ENCODE measurements at regions not wholly inside any gene's neighbourhood (a gene's known extent, or its start where the extent isn't known, plus 50 kb on each side); places are given as distances from the start of the nearest gene placed in this dataset.

GRCh38 chr4:155478336-155478835, 101.6 kb upstream of the MAP9 start:
- intact Hi-C loops (cut with micrococcal nuclease; ENCODE audit: unreplicated experiment) = no loop called here
- Mint-ChIP-seq H3K27me3 (ENCODE audit: unreplicated experiment) (no peaks in the 10 kb centered on the region), H3K4me3 (ENCODE audit: low read depth, unreplicated experiment) (no peak overlapping the region), H3K4me1 (ENCODE audit: low read depth, unreplicated experiment) (peaks cover 14% of the 10 kb centered on the region), H3K9me3 (ENCODE audit: low read depth, unreplicated experiment) (no peaks in the 10 kb centered on the region), H3K27ac (ENCODE audit: unreplicated experiment) (no peak overlapping the region), H3K36me3 (ENCODE audit: insufficient read depth, unreplicated experiment) (no peaks in the 10 kb centered on the region)
- no peak for TF ChIP-seq CTCF (IDR thresholded peaks at IDR 0.05; ENCODE audit: unreplicated experiment)
- no TSS peak for BruUV-seq (replicated peaks)
- DNase-seq = no peak
- CTCF ChIA-PET = no interaction called here

GRCh38 chr4:155474758-155475157, 98.0 kb upstream of the MAP9 start:
- CTCF ChIA-PET = no interaction called here
- DNase-seq = no peak
- no peak overlapping the region for H3K4me3 Mint-ChIP-seq (ENCODE audit: low read depth, unreplicated experiment)
- BruUV-seq (replicated peaks) = no TSS peak
- H3K27me3 Mint-ChIP-seq (ENCODE audit: unreplicated experiment) = no peaks in the 10 kb centered on the region
- no peaks in the 10 kb centered on the region for H3K9me3 Mint-ChIP-seq (ENCODE audit: low read depth, unreplicated experiment)
- peaks cover 14% of the 10 kb centered on the region for H3K4me1 Mint-ChIP-seq (ENCODE audit: low read depth, unreplicated experiment)
- no peak for TF ChIP-seq CTCF (IDR thresholded peaks at IDR 0.05; ENCODE audit: unreplicated experiment)
- intact Hi-C loops (cut with micrococcal nuclease; ENCODE audit: unreplicated experiment) = no loop called here
- no peak overlapping the region for H3K27ac Mint-ChIP-seq (ENCODE audit: unreplicated experiment)
- no peaks in the 10 kb centered on the region for H3K36me3 Mint-ChIP-seq (ENCODE audit: insufficient read depth, unreplicated experiment)

GRCh38 chr4:155473420-155474095, 96.8 kb upstream of the MAP9 start:
- intact Hi-C loops (cut with micrococcal nuclease; ENCODE audit: unreplicated experiment) = no loop called here
- no TSS peak for BruUV-seq (replicated peaks)
- no peak for TF ChIP-seq CTCF (IDR thresholded peaks at IDR 0.05; ENCODE audit: unreplicated experiment)
- no peak overlapping the region for H3K27ac Mint-ChIP-seq (ENCODE audit: unreplicated experiment)
- DNase-seq = no peak
- H3K27me3 Mint-ChIP-seq (ENCODE audit: unreplicated experiment) = no peaks in the 10 kb centered on the region
- H3K4me1 Mint-ChIP-seq (ENCODE audit: low read depth, unreplicated experiment) = peaks cover 13% of the 10 kb centered on the region
- no peak overlapping the region for H3K4me3 Mint-ChIP-seq (ENCODE audit: low read depth, unreplicated experiment)
- no peaks in the 10 kb centered on the region for H3K36me3 Mint-ChIP-seq (ENCODE audit: insufficient read depth, unreplicated experiment)
- CTCF ChIA-PET = no interaction called here
- H3K9me3 Mint-ChIP-seq (ENCODE audit: low read depth, unreplicated experiment) = no peaks in the 10 kb centered on the region

- Mint-ChIP-seq H3K9me3 (ENCODE audit: low read depth, unreplicated experiment) (no peaks in the 10 kb centered on the region), H3K27ac (ENCODE audit: unreplicated experiment) (no peak overlapping the region), H3K4me3 (ENCODE audit: low read depth, unreplicated experiment) (no peak overlapping the region), H3K4me1 (ENCODE audit: low read depth, unreplicated experiment) (no peaks in the 10 kb centered on the region), H3K27me3 (ENCODE audit: unreplicated experiment) (no peaks in the 10 kb centered on the region), H3K36me3 (ENCODE audit: insufficient read depth, unreplicated experiment) (no peaks in the 10 kb centered on the region)
- intact Hi-C loops (cut with micrococcal nuclease; ENCODE audit: unreplicated experiment) = no loop called here
- no TSS peak for BruUV-seq (replicated peaks)
- CTCF ChIA-PET = no interaction called here
- no peak for DNase-seq
- TF ChIP-seq CTCF (IDR thresholded peaks at IDR 0.05; ENCODE audit: unreplicated experiment) = no peak
Observed at GRCh38 chr4:155468282-155468681, 91.5 kb upstream of the MAP9 start.
